H1 (cell line): ENCODE measurements at regions not wholly inside any gene's neighbourhood (a gene's known extent, or its start where the extent isn't known, plus 50 kb on each side); places are given as distances from the start of the nearest gene placed in this dataset.

ENCODE experiments used
- CTCF ChIA-PET: fragments of 300-600 bp; sonication (Branson Sonifier 250); formaldehyde crosslinking; loops from one replicate; lab custom pipeline; 2021; ENCODE audit not compliant: partially characterized antibody; lab: Charles Lee
- POLR2A ChIA-PET: fragments of 300-600 bp; sonication (Branson Sonifier 250); formaldehyde crosslinking; loops from one replicate; lab custom pipeline; 2021; ENCODE audit warnings: inconsistent platforms; ENCODE audit not compliant: partially characterized antibody; lab: Charles Lee
- DNase-seq, 2 experiments: peaks; one replicate each; pipeline versions ENCODE4 v3.0.0 to v3.0.0-alpha.2; 2010 to 2022; ENCODE audit warnings: low spot score in 2 of 2, low read depth in 1 of 2, mixed read lengths in 1 of 2
- FAIRE-seq: peaks from 2 replicates; lab custom pipeline; 2011; peaks lifted over from hg19 to GRCh38; lab: Jason Lieb, UNC
- H2AFZ ChIP-seq: 2 replicates; pipeline ENCODE4 v1.8.1; 2012; ENCODE audit warnings: low read length, inconsistent platforms
- H2AK5ac ChIP-seq: 2 replicates; pipeline ENCODE4 v1.6.1; 2013; ENCODE audit warnings: low read depth, low read length
- H2BK120ac ChIP-seq: replicated peaks from 2 replicates; pipeline ENCODE3; 2013; ENCODE audit warnings: low read depth, low read length, inconsistent platforms
- H2BK12ac ChIP-seq: 2 replicates; pipeline ENCODE4 v1.6.1; 2013; ENCODE audit warnings: low read depth, low read length
- H2BK15ac ChIP-seq: 2 replicates; pipeline ENCODE4 v1.6.1; 2013; ENCODE audit warnings: low read length
- H2BK20ac ChIP-seq: 2 replicates; pipeline ENCODE4 v1.6.1; 2013; ENCODE audit warnings: low read length
- H2BK5ac ChIP-seq: 2 replicates; pipeline ENCODE4 v1.6.1; 2013; ENCODE audit warnings: low read depth, low read length
- H3K14ac ChIP-seq: 2 replicates; pipeline ENCODE4 v1.6.1; 2013; ENCODE audit warnings: inconsistent platforms; ENCODE audit not compliant: insufficient read length
- H3K18ac ChIP-seq: 2 replicates; pipeline ENCODE4 v1.6.1; 2013; ENCODE audit warnings: low read length; ENCODE audit errors: extremely low read depth
- H3K23ac ChIP-seq: 2 replicates; pipeline ENCODE4 v1.6.1; 2013; ENCODE audit warnings: inconsistent platforms; ENCODE audit not compliant: insufficient read length
- H3K23me2 ChIP-seq: 2 replicates; pipeline ENCODE4 v1.6.1; 2013; ENCODE audit warnings: low read depth, low read length
- H3K27ac ChIP-seq: 2 replicates; pipeline ENCODE4 v1.6.1; 2011; ENCODE audit warnings: low read depth, low read length, inconsistent platforms
- H3K27me3 ChIP-seq, 4 experiments: replicated peaks in 1 of 4; 1 replicate in 1 of 4; 2 replicates in 3 of 4; pipeline versions ENCODE4 v1.6.1 to v1.8.1; 2011 to 2013; ENCODE audit warnings: low read length in 3 of 4, mild to moderate bottlenecking in 3 of 4, inconsistent platforms in 2 of 4, mixed read lengths in 2 of 4, moderate library complexity in 1 of 4; ENCODE audit not compliant: control insufficient read depth in 3 of 4, insufficient read depth in 3 of 4; ENCODE audit errors: extremely low read depth in 1 of 4
- H3K36me3 ChIP-seq, 4 experiments: 2 replicates each; pipeline versions ENCODE4 v1.6.1 to v1.8.1; 2011 to 2013; ENCODE audit warnings: mild to moderate bottlenecking in 4 of 4, low read length in 3 of 4, moderate library complexity in 2 of 4, control low read depth in 1 of 4, inconsistent platforms in 1 of 4; ENCODE audit not compliant: insufficient read depth in 4 of 4, control insufficient read depth in 2 of 4
- H3K4ac ChIP-seq: replicated peaks from 2 replicates; pipeline ENCODE3; 2013; ENCODE audit warnings: low read length, low read depth, mixed read lengths, inconsistent platforms; ENCODE audit not compliant: insufficient read length
- H3K4me1 ChIP-seq, 4 experiments: replicated peaks in 1 of 4; 1 replicate in 1 of 4; 2 replicates in 3 of 4; pipeline versions ENCODE4 v1.6.1 to v1.8.1; 2011 to 2013; ENCODE audit warnings: low read length in 3 of 4, inconsistent platforms in 2 of 4, mixed read lengths in 1 of 4; ENCODE audit not compliant: insufficient read depth in 4 of 4, control insufficient read depth in 3 of 4
- H3K4me2 ChIP-seq, 2 experiments: 2 replicates each; pipeline versions ENCODE4 v1.6.1 to v1.8.1; 2011 to 2013; ENCODE audit warnings: low read depth in 2 of 2, low read length in 2 of 2, control low read depth in 1 of 2, inconsistent platforms in 1 of 2, mild to moderate bottlenecking in 1 of 2; ENCODE audit not compliant: insufficient read depth in 1 of 2
- H3K4me3 ChIP-seq, 4 experiments: fragments of 200-600, 300-600 bp in 1 of 4; sonication (generic), shearing (Covaris generic), sonication (Bioruptor Twin) in 1 of 4; 2 replicates each; pipeline versions ENCODE4 v1.5.1 to v1.8.1; 2011 to 2016; ENCODE audit warnings: low read length in 4 of 4, low read depth in 3 of 4, control low read depth in 2 of 4, inconsistent platforms in 2 of 4, mild to moderate bottlenecking in 2 of 4, mixed read lengths in 1 of 4, moderate library complexity in 1 of 4; ENCODE audit not compliant: insufficient read depth in 2 of 4; ENCODE audit errors: extremely low read depth in 1 of 4
- H3K56ac ChIP-seq: replicated peaks from 2 replicates; pipeline ENCODE3; 2013; ENCODE audit warnings: low read depth, mild to moderate bottlenecking, mixed read lengths, low read length, inconsistent platforms; ENCODE audit not compliant: insufficient read length
- H3K79me1 ChIP-seq: 2 replicates; pipeline ENCODE4 v1.6.1; 2013; ENCODE audit warnings: low read depth, low read length, control low read depth
- H3K79me2 ChIP-seq, 2 experiments: 2 replicates each; pipeline versions ENCODE4 v1.6.1 to v1.8.1; 2012 to 2013; ENCODE audit warnings: low read length in 2 of 2, mild to moderate bottlenecking in 2 of 2, inconsistent platforms in 1 of 2; ENCODE audit not compliant: insufficient read depth in 2 of 2, control insufficient read depth in 1 of 2
- H3K9ac ChIP-seq, 4 experiments: replicated peaks in 1 of 4; 1 replicate in 1 of 4; 2 replicates in 3 of 4; pipeline versions ENCODE4 v1.6.1 to v1.8.1; 2011 to 2013; ENCODE audit warnings: low read depth in 3 of 4, low read length in 3 of 4, control low read depth in 2 of 4, mild to moderate bottlenecking in 2 of 4, moderate library complexity in 2 of 4, inconsistent platforms in 1 of 4; ENCODE audit errors: extremely low read depth in 1 of 4
- H3K9me3 ChIP-seq, 2 experiments: 2 replicates each; pipeline versions ENCODE4 v1.6.1 to v1.8.1; 2012 to 2013; ENCODE audit warnings: mild to moderate bottlenecking in 2 of 2, moderate library complexity in 2 of 2, control low read depth in 1 of 2, inconsistent platforms in 1 of 2, low read depth in 1 of 2, low read length in 1 of 2, mixed read lengths in 1 of 2; ENCODE audit not compliant: insufficient read depth in 2 of 2
- H4K20me1 ChIP-seq, 2 experiments: replicated peaks in 1 of 2; 2 replicates each; pipeline versions ENCODE3 to v1.8.1; 2011 to 2013; ENCODE audit warnings: inconsistent platforms in 2 of 2, low read length in 2 of 2, mild to moderate bottlenecking in 1 of 2; ENCODE audit not compliant: insufficient read depth in 2 of 2, control insufficient read depth in 1 of 2
- H4K5ac ChIP-seq: 2 replicates; pipeline ENCODE4 v1.6.1; 2013; ENCODE audit warnings: low read length, low read depth, mixed read lengths, inconsistent platforms; ENCODE audit not compliant: insufficient read length
- H4K8ac ChIP-seq: 2 replicates; pipeline ENCODE4 v1.8.0; 2013; ENCODE audit warnings: mild to moderate bottlenecking, moderate library complexity, low read length, inconsistent platforms; ENCODE audit not compliant: insufficient read depth; ENCODE audit errors: extremely low read depth
- H4K91ac ChIP-seq: replicated peaks from 2 replicates; pipeline ENCODE3; 2013; ENCODE audit warnings: low read length, mixed read lengths, inconsistent platforms; ENCODE audit not compliant: insufficient read length
- E2F6 ChIP-seq: IDR thresholded peaks from 2 replicates; pipeline ENCODE4 v1.6.1; 2012; ENCODE audit warnings: inconsistent platforms
- RAD21 ChIP-seq, 2 experiments: IDR thresholded peaks in 1 of 2; conservative IDR thresholded peaks in 1 of 2; 2 replicates each; pipeline ENCODE4 v1.6.1; 2011; ENCODE audit warnings: low read depth in 2 of 2, low read length in 2 of 2, improper control_type of control experiment in 1 of 2, inconsistent platforms in 1 of 2, mild to moderate bottlenecking in 1 of 2, moderate library complexity in 1 of 2
- WGBS, 2 experiments: shearing (Covaris generic) in 1 of 2; methylation state at CpG; one replicate each; pipeline versions ENCODE4 v1.1.6 to v1.1.7; 2013 to 2015; ENCODE audit warnings: low lambda C conversion rate in 2 of 2, mixed read lengths in 2 of 2, inconsistent platforms in 1 of 2, low coverage in 1 of 2, missing lambda C conversion rate in 1 of 2; ENCODE audit not compliant: insufficient replicate concordance in 2 of 2, insufficient coverage in 1 of 2, insufficient read length in 1 of 2; ENCODE audit errors: extremely low coverage in 1 of 2, missing lambda C conversion rate in 1 of 2; 5-methylcytosine and 5-hydroxymethylcytosine counted together

GRCh38 chrX:131217989-131218388, 71.1 kb downstream of the IGSF1 start:
- Histone ChIP-seq H3K9me3 (no peaks in the 10 kb centered on the region), H2AFZ (no peak overlapping the region), H3K79me1 (no peaks in the 10 kb centered on the region), H2BK15ac (no peak overlapping the region), H3K9ac (no peak overlapping the region), H3K27ac (no peak overlapping the region), H3K4me3 (no peak overlapping the region), H4K8ac (no peak overlapping the region), H3K4me1 (peaks cover 0 to 3% (median under 1%) of the 10 kb centered on the region in 4 experiments; a peak in 1 of 7 replicates), H4K5ac (no peak overlapping the region), H3K27me3 (no peaks in the 10 kb centered on the region), H2AK5ac (no peak overlapping the region), H2BK20ac (no peak overlapping the region), H3K18ac (no peak overlapping the region), H4K91ac (no peak overlapping the region), H3K23ac (no peak overlapping the region), H4K20me1 (no peaks in the 10 kb centered on the region), H3K14ac (no peak overlapping the region), H2BK5ac (no peak overlapping the region), H3K56ac (no peak overlapping the region), H3K79me2 (no peaks in the 10 kb centered on the region), H2BK120ac (no peak overlapping the region), H3K36me3 (no peaks in the 10 kb centered on the region), H3K4ac (no peak overlapping the region), H2BK12ac (no peak overlapping the region), H3K23me2 (no peaks in the 10 kb centered on the region), H3K4me2 (no peak overlapping the region)
- peak in 1 of 2 experiments; percentile 6; a peak in 1 of 4 replicates for TF ChIP-seq RAD21 (IDR thresholded peaks at IDR 0.05 in 1 of 2, conservative IDR thresholded peaks at IDR 0.05 in 1 of 2; ENCODE audit: low read depth in 2 of 2, low read length in 2 of 2)
- TF ChIP-seq E2F6 = no peak
- ChIA-PET POLR2A (interaction anchor here (1.2 kb wide), 1 partner anchor 9 kb away, joined by 3 read pairs; no protein-coding TSS in a partner anchor), CTCF (no interaction called here)
- 89% methylated on average over 5 of the region's 5 CpGs; no CpG with 5 or more reads in 1 of the 2 experiments for WGBS, 2 experiments
- DNase-seq (no peak), FAIRE-seq (no peak)
